Activated B cell treated with CpG ODN at 0.5 μM for 24 hours (primary cell): ENCODE measurements at regions not wholly inside any gene's neighbourhood (a gene's known extent, or its start where the extent isn't known, plus 50 kb on each side); places are given as distances from the start of the nearest gene placed in this dataset.

Source experiments
- ATAC-seq: fragments of 200-7000 bp; cut with Tn5 transposase; one replicate; pipeline ENCODE4 v1.10.0; 2021; ENCODE audit warnings: low read depth, mild to moderate bottlenecking, moderate library complexity
- CTCF ChIA-PET: fragments of 350-600 bp; sonication (Branson Sonifier 250); formaldehyde crosslinking; loops from one replicate; lab custom pipeline; 2021; ENCODE audit warnings: antibody characterized with exemption; lab: Charles Lee
- POLR2A ChIA-PET: fragments of 350-600 bp; sonication (Branson Sonifier 250); formaldehyde crosslinking; loops from one replicate; lab custom pipeline; 2021; ENCODE audit warnings: antibody characterized with exemption; lab: Charles Lee
- DNase-seq: peaks from one replicate; pipeline ENCODE4 v3.0.0; 2022
- H3K27ac Mint-ChIP-seq: one replicate; pipeline ENCODE4 v1.8.0; 2020; ENCODE audit warnings: mixed read lengths
- H3K27me3 Mint-ChIP-seq: one replicate; pipeline ENCODE4 v1.8.0; 2021; ENCODE audit warnings: mixed read lengths
- H3K36me3 Mint-ChIP-seq: one replicate; pipeline ENCODE4 v1.8.0; 2021; ENCODE audit warnings: low read depth, mixed read lengths
- H3K4me1 Mint-ChIP-seq: one replicate; pipeline ENCODE4 v1.8.0; 2021; ENCODE audit warnings: mixed read lengths
- H3K4me3 Mint-ChIP-seq: one replicate; pipeline ENCODE4 v1.8.0; 2020; ENCODE audit warnings: mild to moderate bottlenecking, mixed read lengths
- H3K9me3 Mint-ChIP-seq: one replicate; pipeline ENCODE4 v1.8.0; 2020; ENCODE audit warnings: mixed read lengths
- CTCF ChIP-seq: fragments of 200-600 bp; IDR thresholded peaks from one replicate; pipeline ENCODE4 v1.8.0; 2022; ENCODE audit warnings: antibody characterized with exemption, mild to moderate bottlenecking
- intact Hi-C: fragments of 100-400 bp; cut with micrococcal nuclease; formaldehyde crosslinking; loops from one replicate; pipeline ENCODE4 v1.15.1; 2024

- H3K27me3 Mint-ChIP-seq: peaks cover 1% of the 10 kb centered on the region
- no peak for DNase-seq
- POLR2A ChIA-PET: no interaction called here
Measured at GRCh38 chr2:129468879-129469278, 510.6 kb upstream of the RAB6C start.

GRCh38 chr2:129469389-129469788 is 510.1 kb upstream of the RAB6C start:
- intact Hi-C loops: no loop called here
- Mint-ChIP-seq H3K27ac (no peak overlapping the region), H3K9me3 (no peaks in the 10 kb centered on the region), H3K27me3 (peaks cover 1% of the 10 kb centered on the region), H3K4me1 (no peaks in the 10 kb centered on the region), H3K4me3 (no peak overlapping the region), H3K36me3 (no peaks in the 10 kb centered on the region)
- DNase-seq (no peak), ATAC-seq (no peak)
- CTCF ChIA-PET: no interaction called here
- TF ChIP-seq CTCF: no peak
- POLR2A ChIA-PET: no interaction called here

More at GRCh38 chr2:129468879-129469278, 510.6 kb upstream of the RAB6C start:
- Mint-ChIP-seq H3K36me3 (no peaks in the 10 kb centered on the region), H3K4me1 (no peaks in the 10 kb centered on the region), H3K4me3 (no peak overlapping the region), H3K27ac (no peak overlapping the region), H3K9me3 (no peaks in the 10 kb centered on the region)
- CTCF ChIA-PET: no interaction called here
- ATAC-seq: no peak
- intact Hi-C loops: no loop called here
- TF ChIP-seq CTCF: no peak

- no peak overlapping the region for H3K27ac Mint-ChIP-seq
- CTCF ChIA-PET: no interaction called here
- no peak for ATAC-seq
- no peaks in the 10 kb centered on the region for H3K9me3 Mint-ChIP-seq
- no peak overlapping the region for H3K4me3 Mint-ChIP-seq
- POLR2A ChIA-PET: no interaction called here
- no peak for DNase-seq
- intact Hi-C loops: no loop called here
- peaks cover 1% of the 10 kb centered on the region for H3K27me3 Mint-ChIP-seq
- TF ChIP-seq CTCF: no peak
- no peaks in the 10 kb centered on the region for H3K4me1 Mint-ChIP-seq
- no peaks in the 10 kb centered on the region for H3K36me3 Mint-ChIP-seq
Measured at GRCh38 chr2:129469871-129470270, 509.6 kb upstream of the RAB6C start.

GRCh38 chr2:129478902-129479517 is 500.5 kb upstream of the RAB6C start:
- no peaks in the 10 kb centered on the region for H3K36me3 Mint-ChIP-seq
- H3K27ac Mint-ChIP-seq: no peak overlapping the region
- no peak for DNase-seq
- peaks cover 35% of the 10 kb centered on the region for H3K4me1 Mint-ChIP-seq
- CTCF ChIA-PET: no interaction called here
- POLR2A ChIA-PET: no interaction called here
- no peak for TF ChIP-seq CTCF
- no peak overlapping the region for H3K4me3 Mint-ChIP-seq
- no peaks in the 10 kb centered on the region for H3K27me3 Mint-ChIP-seq
- intact Hi-C loops: no loop called here
- no peak for ATAC-seq
- H3K9me3 Mint-ChIP-seq: peaks cover 2% of the 10 kb centered on the region

- Mint-ChIP-seq H3K4me1 (peaks cover 35% of the 10 kb centered on the region), H3K4me3 (no peak overlapping the region), H3K27ac (no peak overlapping the region), H3K9me3 (peaks cover 2% of the 10 kb centered on the region), H3K27me3 (no peaks in the 10 kb centered on the region), H3K36me3 (no peaks in the 10 kb centered on the region)
- ATAC-seq: no peak
- no peak for DNase-seq
- POLR2A ChIA-PET: no interaction called here
- CTCF ChIA-PET: no interaction called here
- intact Hi-C loops: loop anchor here (5.0 kb wide), 1 partner anchor 133 kb away; no protein-coding TSS in a partner anchor
- no peak for TF ChIP-seq CTCF
Measured at GRCh38 chr2:129479892-129480291, 499.6 kb upstream of the RAB6C start.
